ENCODE measurements at regions not wholly inside any gene's neighbourhood (a gene's known extent, or its start where the extent isn't known, plus 50 kb on each side); places are given as distances from the start of the nearest gene placed in this dataset.
A peak's percentile ranks its signal among the peaks of the same experiment; 100 is the strongest.
"Not testable (repeated sequence)": the region's sequence is repeated elsewhere in the genome, so short reads cannot be mapped to it uniquely, and the experiment has no call there.

DNA sequence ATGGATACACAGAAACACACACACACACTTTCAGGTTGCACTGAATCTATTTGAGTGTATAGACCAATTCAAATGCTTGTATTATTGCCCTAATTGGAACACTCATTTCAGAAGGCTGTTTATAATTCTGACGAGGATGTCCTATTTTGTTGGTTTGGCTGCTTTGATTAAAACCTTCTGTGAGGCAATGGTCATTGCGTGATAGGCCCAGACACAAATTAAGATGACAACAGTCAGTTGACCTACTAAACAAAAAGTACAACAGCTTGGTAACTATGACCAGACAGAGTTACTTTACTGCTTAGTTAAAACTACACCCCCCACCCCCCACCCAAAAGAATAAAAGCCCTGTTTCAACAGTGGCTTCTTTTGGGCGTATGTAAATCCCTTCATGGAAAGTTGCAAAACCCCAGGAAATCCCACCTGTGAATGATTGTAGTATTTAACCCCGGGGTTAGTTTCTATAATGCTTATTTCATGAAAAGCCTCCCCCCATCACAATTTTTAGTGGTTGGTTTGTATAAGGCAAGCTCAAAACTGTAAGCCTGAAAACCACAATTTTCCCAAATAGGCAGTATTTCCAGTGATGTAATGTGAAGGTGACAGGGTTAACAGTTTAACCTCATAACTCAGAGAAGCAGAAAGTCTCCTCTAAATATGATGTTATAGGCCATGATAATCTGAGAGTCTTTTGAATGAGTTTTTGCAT lies 340.8 kb downstream of the FGF10 start:
- H2AK5ac ChIP-seq (ENCODE audit: low read length), result no peak overlapping the region
- H3K36me3 ChIP-seq (ENCODE audit: control insufficient read depth, insufficient read depth, low read length), result no peaks in the 10 kb centered on the region
- no peak overlapping the region for H3K56ac ChIP-seq (ENCODE audit: low read length)
- H3K4me2 ChIP-seq (ENCODE audit: low read length), result no peak overlapping the region
- no peaks in the 10 kb centered on the region for H3K79me1 ChIP-seq (ENCODE audit: low read length)
- no peak overlapping the region for H3K27ac ChIP-seq (ENCODE audit: low read depth, low read length)
- no peak overlapping the region for H2BK120ac ChIP-seq (ENCODE audit: low read depth, low read length)
- no peak overlapping the region for H3K4me3 ChIP-seq (ENCODE audit: low read length)
- H2BK15ac ChIP-seq (replicated peaks; ENCODE audit: low read depth), result no peak overlapping the region
- H4K8ac ChIP-seq (ENCODE audit: low read depth, low read length), result no peak overlapping the region
- WGBS (ENCODE audit: extremely low coverage, insufficient coverage, low lambda C conversion rate), result no CpG with 5 or more reads among the region's 4 CpGs
- no peak overlapping the region for H3K23ac ChIP-seq (ENCODE audit: low read length)
- DNase-seq, result no peak
- H2BK5ac ChIP-seq (ENCODE audit: low read length), result no peak overlapping the region
- H3K27me3 ChIP-seq (ENCODE audit: insufficient read depth, low read length, poor library complexity), result no peaks in the 10 kb centered on the region
- no peak overlapping the region for H3K9ac ChIP-seq (ENCODE audit: low read length)
- no peak overlapping the region for H3K4ac ChIP-seq (ENCODE audit: low read depth, low read length)
- no peaks in the 10 kb centered on the region for H3K4me1 ChIP-seq (ENCODE audit: control insufficient read depth, low read depth, low read length)
- no peaks in the 10 kb centered on the region for H3K79me2 ChIP-seq (ENCODE audit: control insufficient read depth, insufficient read depth, low read length)
- H3K18ac ChIP-seq (ENCODE audit: low read length), result no peak overlapping the region
- no peak overlapping the region for H4K5ac ChIP-seq (ENCODE audit: low read length)

DNA sequence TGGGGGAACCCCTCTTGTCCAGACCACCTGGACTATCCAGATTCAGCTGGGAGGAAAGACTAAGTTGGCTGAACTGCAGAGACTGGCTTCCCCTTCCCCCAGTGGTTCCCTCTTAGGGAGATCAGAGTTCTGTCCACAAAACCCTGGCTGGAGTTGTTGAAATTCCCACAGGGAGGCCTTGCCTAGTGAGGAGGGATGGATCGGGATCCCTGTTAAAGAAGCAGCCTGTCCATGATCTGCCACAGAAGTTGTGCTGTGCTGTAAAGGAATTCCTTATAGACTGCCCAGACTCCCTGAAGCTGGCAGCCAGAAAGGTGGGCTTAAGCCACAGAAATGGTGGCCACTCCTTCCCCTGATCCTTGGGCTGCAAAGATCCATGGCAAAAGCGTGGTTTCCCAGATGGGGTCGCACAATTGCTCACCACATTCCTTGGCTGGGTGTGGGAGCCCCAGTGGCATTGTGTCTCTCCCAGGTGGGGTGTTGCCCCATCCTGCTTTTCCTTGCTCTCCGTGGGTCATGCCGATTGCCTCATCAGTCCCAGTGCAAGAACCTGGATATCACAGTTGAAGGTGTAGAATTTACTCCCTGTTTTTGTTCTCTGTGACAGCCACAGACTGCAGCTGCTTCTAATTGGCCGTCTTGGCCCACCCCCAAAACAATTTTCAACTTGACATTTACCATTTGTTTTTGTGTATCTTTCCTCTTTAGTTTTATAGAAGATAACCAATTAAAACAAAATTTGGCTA lies 342.4 kb downstream of the FGF10 start:
- H3K56ac ChIP-seq (ENCODE audit: low read length), result no peak overlapping the region
- no peak overlapping the region for H3K23ac ChIP-seq (ENCODE audit: low read length)
- no peaks in the 10 kb centered on the region for H3K79me1 ChIP-seq (ENCODE audit: low read length)
- no CpG with 5 or more reads among the region's 6 CpGs for WGBS (ENCODE audit: extremely low coverage, insufficient coverage, low lambda C conversion rate)
- H4K8ac ChIP-seq (ENCODE audit: low read depth, low read length), result no peak overlapping the region
- H2BK15ac ChIP-seq (replicated peaks; ENCODE audit: low read depth), result no peak overlapping the region
- H2BK120ac ChIP-seq (ENCODE audit: low read depth, low read length), result no peak overlapping the region
- H3K79me2 ChIP-seq (ENCODE audit: control insufficient read depth, insufficient read depth, low read length), result no peaks in the 10 kb centered on the region
- no peak overlapping the region for H3K18ac ChIP-seq (ENCODE audit: low read length)
- no peak overlapping the region for H2BK5ac ChIP-seq (ENCODE audit: low read length)
- no peaks in the 10 kb centered on the region for H3K27me3 ChIP-seq (ENCODE audit: insufficient read depth, low read length, poor library complexity)
- H3K4me1 ChIP-seq (ENCODE audit: control insufficient read depth, low read depth, low read length), result no peaks in the 10 kb centered on the region
- H4K5ac ChIP-seq (ENCODE audit: low read length), result no peak overlapping the region
- H3K9ac ChIP-seq (ENCODE audit: low read length), result no peak overlapping the region
- no peak overlapping the region for H2AK5ac ChIP-seq (ENCODE audit: low read length)
- no peak overlapping the region for H3K27ac ChIP-seq (ENCODE audit: low read depth, low read length)
- no peaks in the 10 kb centered on the region for H3K36me3 ChIP-seq (ENCODE audit: control insufficient read depth, insufficient read depth, low read length)
- H3K4ac ChIP-seq (ENCODE audit: low read depth, low read length), result no peak overlapping the region
- no peak overlapping the region for H3K4me3 ChIP-seq (ENCODE audit: low read length)
- H3K4me2 ChIP-seq (ENCODE audit: low read length), result no peak overlapping the region
- DNase-seq, result peak; percentile 8

DNA sequence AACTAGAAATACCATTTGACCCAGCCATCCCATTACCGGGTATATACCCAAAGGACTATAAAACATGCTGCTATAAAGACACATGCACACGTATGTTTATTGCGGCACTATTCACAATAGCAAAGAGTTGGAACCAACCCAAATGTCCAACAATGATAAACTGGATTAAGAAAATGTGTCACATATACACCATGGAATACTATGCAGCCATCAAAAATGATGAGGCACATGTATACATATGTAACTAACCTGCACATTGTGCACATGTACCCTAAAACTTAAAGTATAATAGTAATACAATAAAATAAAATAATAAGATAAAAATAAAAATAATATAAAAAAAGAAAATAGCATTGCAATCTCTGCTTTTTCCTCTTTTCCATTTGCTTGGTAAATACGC lies 344.7 kb downstream of the FGF10 start:
- not testable (repeated sequence) for H3K18ac ChIP-seq (ENCODE audit: low read length); H3K27ac ChIP-seq (ENCODE audit: low read depth, low read length); H3K9ac ChIP-seq (ENCODE audit: low read length); H3K79me1 ChIP-seq (ENCODE audit: low read length); H2BK120ac ChIP-seq (ENCODE audit: low read depth, low read length); H3K79me2 ChIP-seq (ENCODE audit: control insufficient read depth, insufficient read depth, low read length); H4K8ac ChIP-seq (ENCODE audit: low read depth, low read length); H4K5ac ChIP-seq (ENCODE audit: low read length); H3K56ac ChIP-seq (ENCODE audit: low read length); H3K4me1 ChIP-seq (ENCODE audit: control insufficient read depth, low read depth, low read length); H3K4me3 ChIP-seq (ENCODE audit: low read length); H3K36me3 ChIP-seq (ENCODE audit: control insufficient read depth, insufficient read depth, low read length); DNase-seq; H2BK5ac ChIP-seq (ENCODE audit: low read length); H3K4me2 ChIP-seq (ENCODE audit: low read length); H2AK5ac ChIP-seq (ENCODE audit: low read length); H3K27me3 ChIP-seq (ENCODE audit: insufficient read depth, low read length, poor library complexity); H2BK15ac ChIP-seq (replicated peaks; ENCODE audit: low read depth); H3K23ac ChIP-seq (ENCODE audit: low read length); H3K4ac ChIP-seq (ENCODE audit: low read depth, low read length)
- WGBS (ENCODE audit: extremely low coverage, insufficient coverage, low lambda C conversion rate), result no CpG with 5 or more reads among the region's 4 CpGs

DNA sequence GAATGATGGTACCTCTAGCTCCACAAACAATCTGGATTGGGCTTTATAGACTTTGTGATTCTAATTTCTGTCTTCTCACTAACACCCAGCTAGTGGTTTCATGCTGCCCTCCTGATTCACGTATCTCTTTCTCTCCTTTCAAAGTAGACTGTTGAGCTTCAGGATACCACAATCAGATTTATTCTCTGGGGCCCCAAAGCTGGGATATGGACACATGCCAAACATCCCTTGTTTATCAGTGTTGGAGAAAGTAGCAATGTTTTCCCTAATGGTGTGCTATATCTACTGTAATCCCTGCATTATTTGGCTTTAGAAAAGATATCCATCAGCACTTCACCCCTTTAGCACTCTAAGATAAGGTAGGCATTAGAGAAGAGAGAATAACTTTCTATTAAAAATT lies 361.0 kb downstream of the FGF10 start:
- WGBS (ENCODE audit: extremely low coverage, insufficient coverage, low lambda C conversion rate), result no CpG with 5 or more reads among the region's 1 CpG
- no peak overlapping the region for H3K4me3 ChIP-seq (ENCODE audit: low read length)
- no peak overlapping the region for H3K56ac ChIP-seq (ENCODE audit: low read length)
- H3K27ac ChIP-seq (ENCODE audit: low read depth, low read length), result no peak overlapping the region
- H4K5ac ChIP-seq (ENCODE audit: low read length), result no peak overlapping the region
- no peaks in the 10 kb centered on the region for H3K4me1 ChIP-seq (ENCODE audit: control insufficient read depth, low read depth, low read length)
- no peak overlapping the region for H4K8ac ChIP-seq (ENCODE audit: low read depth, low read length)
- no peak overlapping the region for H3K23ac ChIP-seq (ENCODE audit: low read length)
- H2BK15ac ChIP-seq (replicated peaks; ENCODE audit: low read depth), result no peak overlapping the region
- no peaks in the 10 kb centered on the region for H3K79me1 ChIP-seq (ENCODE audit: low read length)
- DNase-seq, result no peak
- no peak overlapping the region for H3K9ac ChIP-seq (ENCODE audit: low read length)
- no peak overlapping the region for H2BK5ac ChIP-seq (ENCODE audit: low read length)
- H3K79me2 ChIP-seq (ENCODE audit: control insufficient read depth, insufficient read depth, low read length), result no peaks in the 10 kb centered on the region
- H3K36me3 ChIP-seq (ENCODE audit: control insufficient read depth, insufficient read depth, low read length), result no peaks in the 10 kb centered on the region
- no peaks in the 10 kb centered on the region for H3K27me3 ChIP-seq (ENCODE audit: insufficient read depth, low read length, poor library complexity)
- no peak overlapping the region for H2AK5ac ChIP-seq (ENCODE audit: low read length)
- no peak overlapping the region for H3K4ac ChIP-seq (ENCODE audit: low read depth, low read length)
- H3K18ac ChIP-seq (ENCODE audit: low read length), result no peak overlapping the region
- H3K4me2 ChIP-seq (ENCODE audit: low read length), result no peak overlapping the region
- H2BK120ac ChIP-seq (ENCODE audit: low read depth, low read length), result no peak overlapping the region

DNA sequence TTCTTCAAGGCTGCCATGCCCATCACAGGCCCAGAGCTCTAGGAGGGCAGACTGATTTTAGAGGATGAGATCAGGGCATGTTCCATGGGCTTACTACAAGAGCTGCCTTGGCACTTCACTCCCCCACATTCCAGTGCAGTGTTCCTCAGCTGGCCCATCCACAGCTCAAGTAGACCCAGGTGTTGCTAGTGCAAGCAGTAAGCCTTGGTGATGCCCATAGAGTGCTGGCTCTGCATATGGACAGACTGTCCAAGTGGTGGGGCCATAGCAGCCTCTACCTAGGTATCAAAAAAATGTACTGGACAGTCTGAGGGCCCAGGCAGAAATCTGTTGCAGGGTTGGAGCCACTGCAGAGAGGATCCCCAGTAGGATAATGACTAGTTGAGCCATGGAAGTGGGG lies 366.6 kb downstream of the FGF10 start:
- Histone ChIP-seq H3K79me2 (ENCODE audit: control insufficient read depth, insufficient read depth, low read length) (no peaks in the 10 kb centered on the region), H3K18ac (ENCODE audit: low read length) (no peak overlapping the region), H3K27me3 (ENCODE audit: insufficient read depth, low read length, poor library complexity) (no peaks in the 10 kb centered on the region), H3K4me2 (ENCODE audit: low read length) (no peak overlapping the region), H4K5ac (ENCODE audit: low read length) (no peak overlapping the region), H3K36me3 (ENCODE audit: control insufficient read depth, insufficient read depth, low read length) (no peaks in the 10 kb centered on the region), H3K56ac (ENCODE audit: low read length) (no peak overlapping the region), H3K79me1 (ENCODE audit: low read length) (no peaks in the 10 kb centered on the region), H4K8ac (ENCODE audit: low read depth, low read length) (no peak overlapping the region), H3K9ac (ENCODE audit: low read length) (no peak overlapping the region), H3K4me3 (ENCODE audit: low read length) (no peak overlapping the region), H2BK15ac (replicated peaks; ENCODE audit: low read depth) (no peak overlapping the region), H2BK5ac (ENCODE audit: low read length) (no peak overlapping the region), H2AK5ac (ENCODE audit: low read length) (no peak overlapping the region), H2BK120ac (ENCODE audit: low read depth, low read length) (no peak overlapping the region), H3K4me1 (ENCODE audit: control insufficient read depth, low read depth, low read length) (no peaks in the 10 kb centered on the region), H3K4ac (ENCODE audit: low read depth, low read length) (no peak overlapping the region), H3K27ac (ENCODE audit: low read depth, low read length) (no peak overlapping the region), H3K23ac (ENCODE audit: low read length) (no peak overlapping the region)
- DNase-seq, result peak; percentile 1

DNA sequence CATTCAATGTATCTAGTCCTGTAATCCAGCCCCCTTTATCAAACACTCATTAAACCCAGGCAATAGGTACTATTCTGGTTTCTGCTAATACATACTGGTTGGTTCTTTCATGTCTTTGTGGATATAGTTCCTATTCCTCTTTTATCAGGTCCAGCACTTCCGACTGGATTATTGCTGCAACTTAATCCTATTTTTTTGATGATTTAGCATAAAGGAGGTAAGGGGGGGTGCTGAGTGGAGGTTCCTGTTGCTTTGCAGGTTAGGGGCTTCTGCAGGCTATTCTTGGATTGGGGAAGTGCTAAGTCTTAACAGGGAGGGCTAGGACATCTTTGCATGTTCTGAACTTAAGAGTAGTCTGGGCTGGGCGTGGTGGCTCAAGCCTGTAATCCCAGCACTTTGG lies 377.7 kb downstream of the FGF10 start:
- no peak overlapping the region for H3K4ac ChIP-seq (ENCODE audit: low read depth, low read length)
- WGBS (ENCODE audit: extremely low coverage, insufficient coverage, low lambda C conversion rate), result no CpG with 5 or more reads among the region's 2 CpGs
- H4K8ac ChIP-seq (ENCODE audit: low read depth, low read length), result no peak overlapping the region
- no peak overlapping the region for H3K4me3 ChIP-seq (ENCODE audit: low read length)
- H3K4me1 ChIP-seq (ENCODE audit: control insufficient read depth, low read depth, low read length), result no peaks in the 10 kb centered on the region
- no peaks in the 10 kb centered on the region for H3K27me3 ChIP-seq (ENCODE audit: insufficient read depth, low read length, poor library complexity)
- H3K56ac ChIP-seq (ENCODE audit: low read length), result no peak overlapping the region
- no peak overlapping the region for H2AK5ac ChIP-seq (ENCODE audit: low read length)
- no peak overlapping the region for H2BK15ac ChIP-seq (replicated peaks; ENCODE audit: low read depth)
- H3K79me1 ChIP-seq (ENCODE audit: low read length), result no peaks in the 10 kb centered on the region
- H3K18ac ChIP-seq (ENCODE audit: low read length), result no peak overlapping the region
- H3K4me2 ChIP-seq (ENCODE audit: low read length), result no peak overlapping the region
- H3K9ac ChIP-seq (ENCODE audit: low read length), result no peak overlapping the region
- H2BK120ac ChIP-seq (ENCODE audit: low read depth, low read length), result no peak overlapping the region
- no peak overlapping the region for H3K23ac ChIP-seq (ENCODE audit: low read length)
- no peak overlapping the region for H4K5ac ChIP-seq (ENCODE audit: low read length)
- H3K36me3 ChIP-seq (ENCODE audit: control insufficient read depth, insufficient read depth, low read length), result no peaks in the 10 kb centered on the region
- H3K27ac ChIP-seq (ENCODE audit: low read depth, low read length), result no peak overlapping the region
- H2BK5ac ChIP-seq (ENCODE audit: low read length), result no peak overlapping the region
- no peaks in the 10 kb centered on the region for H3K79me2 ChIP-seq (ENCODE audit: control insufficient read depth, insufficient read depth, low read length)
- no peak for DNase-seq

Measured in mesendoderm (in vitro differentiated cells).